Breast epithelium (tissue), 4 donors: ENCODE measurements at regions not wholly inside any gene's neighbourhood (a gene's known extent, or its start where the extent isn't known, plus 50 kb on each side); places are given as distances from the start of the nearest gene placed in this dataset.
"Not testable (repeated sequence)": the region's sequence is repeated elsewhere in the genome, so short reads cannot be mapped to it uniquely, and the experiment has no call there.

Experiments used
- DNase-seq, 2 donors: peaks; one replicate each; pipeline ENCODE4 v3.0.0-alpha.2; 2019; ENCODE audit warnings: low spot score in 2 of 2
- H3K27ac ChIP-seq, 2 donors: fragments of 200-600 bp; sonication (generic) in 1 of 2; one replicate each; pipeline ENCODE4 v1.5.1; 2016 to 2019; ENCODE audit warnings: mild to moderate bottlenecking in 1 of 2
- H3K27me3 ChIP-seq, 2 donors: fragments of 200-600 bp; sonication (generic) in 1 of 2; one replicate each; pipeline versions ENCODE4 v1.5.1 to v1.6.0; 2017 to 2019; ENCODE audit warnings: control low read depth in 1 of 2, mild to moderate bottlenecking in 1 of 2
- H3K36me3 ChIP-seq: fragments of 200-600 bp; one replicate; pipeline ENCODE4 v1.5.1; 2019
- H3K4me1 ChIP-seq, 2 donors: fragments of 200-600 bp; sonication (generic); one replicate each; pipeline ENCODE4 v1.5.1; 2016 to 2019; ENCODE audit warnings: control low read depth in 1 of 2
- H3K4me3 ChIP-seq, 3 donors: fragments of 200-600 bp; sonication (generic); 1 replicate in 2 of 3; 2 replicates in 1 of 3; pipeline ENCODE4 v1.5.1; 2016 to 2019; ENCODE audit warnings: mild to moderate bottlenecking in 3 of 3, moderate library complexity in 2 of 3
- H3K9me3 ChIP-seq, 2 donors: fragments of 200-600 bp; sonication (generic) in 1 of 2; one replicate each; pipeline ENCODE4 v1.5.1; 2016 to 2019; ENCODE audit warnings: control low read depth in 1 of 2
- POLR2A ChIP-seq: fragments of 450-650 bp; IDR thresholded peaks from one replicate; pipeline ENCODE4 v1.6.1; 2016; ENCODE audit warnings: antibody characterized with exemption, mild to moderate bottlenecking, moderate library complexity
- POLR2AphosphoS5 ChIP-seq, 3 donors: sonication (generic); formaldehyde crosslinking; IDR thresholded peaks; one replicate each; pipeline ENCODE4 v1.6.1; 2017; ENCODE audit warnings: antibody characterized with exemption in 3 of 3
- intact Hi-C: fragments of 100-400 bp; cut with DNase I; formaldehyde crosslinking; loops from one replicate; pipeline ENCODE4 v1.15.1; 2023; ENCODE audit warnings: low total_unique reads
- TF ChIP-seq, protein P1 (sequence below), 3 donors: fragments of 450-650 bp; IDR thresholded peaks; one replicate each; pipeline ENCODE4 v1.5.1; 2016 to 2017; ENCODE audit warnings: antibody characterized with exemption in 3 of 3, mild to moderate bottlenecking in 3 of 3, moderate library complexity in 3 of 3

DNA sequence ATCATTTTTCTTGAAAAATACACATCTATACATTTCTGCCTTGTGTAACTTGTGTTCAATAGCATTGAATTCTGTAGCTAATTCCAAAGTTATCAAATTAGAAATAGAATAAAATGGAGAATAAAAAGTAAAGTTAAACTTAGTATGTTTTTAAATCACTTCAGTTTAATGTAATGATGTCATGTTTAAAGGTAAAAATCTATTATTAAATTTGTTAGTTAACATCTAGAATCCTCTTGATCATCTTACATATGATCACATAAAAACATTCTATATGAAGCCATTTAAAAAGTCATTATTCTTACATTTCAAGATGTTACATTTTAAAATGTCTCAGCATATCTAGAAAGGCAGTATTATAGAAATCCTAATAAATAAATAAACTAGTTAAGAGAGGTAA is 1163.2 kb downstream of the PLA2G4A start:
- TF ChIP-seq, protein P1, sequence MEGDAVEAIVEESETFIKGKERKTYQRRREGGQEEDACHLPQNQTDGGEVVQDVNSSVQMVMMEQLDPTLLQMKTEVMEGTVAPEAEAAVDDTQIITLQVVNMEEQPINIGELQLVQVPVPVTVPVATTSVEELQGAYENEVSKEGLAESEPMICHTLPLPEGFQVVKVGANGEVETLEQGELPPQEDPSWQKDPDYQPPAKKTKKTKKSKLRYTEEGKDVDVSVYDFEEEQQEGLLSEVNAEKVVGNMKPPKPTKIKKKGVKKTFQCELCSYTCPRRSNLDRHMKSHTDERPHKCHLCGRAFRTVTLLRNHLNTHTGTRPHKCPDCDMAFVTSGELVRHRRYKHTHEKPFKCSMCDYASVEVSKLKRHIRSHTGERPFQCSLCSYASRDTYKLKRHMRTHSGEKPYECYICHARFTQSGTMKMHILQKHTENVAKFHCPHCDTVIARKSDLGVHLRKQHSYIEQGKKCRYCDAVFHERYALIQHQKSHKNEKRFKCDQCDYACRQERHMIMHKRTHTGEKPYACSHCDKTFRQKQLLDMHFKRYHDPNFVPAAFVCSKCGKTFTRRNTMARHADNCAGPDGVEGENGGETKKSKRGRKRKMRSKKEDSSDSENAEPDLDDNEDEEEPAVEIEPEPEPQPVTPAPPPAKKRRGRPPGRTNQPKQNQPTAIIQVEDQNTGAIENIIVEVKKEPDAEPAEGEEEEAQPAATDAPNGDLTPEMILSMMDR (IDR thresholded peaks at IDR 0.05), result no peak
- TF ChIP-seq POLR2AphosphoS5 (IDR thresholded peaks at IDR 0.05) (no peak), POLR2A (no peak)
- no peaks in the 10 kb centered on the region for H3K9me3 ChIP-seq

GRCh38 chr1:187996780-187997179 is 1168.0 kb downstream of the PLA2G4A start:
- no peak for DNase-seq
- H3K4me1 ChIP-seq, result no peaks in the 10 kb centered on the region
- intact Hi-C loops, result no loop called here
- H3K27ac ChIP-seq, result no peak overlapping the region
- no peak overlapping the region for H3K4me3 ChIP-seq
- H3K36me3 ChIP-seq, result no peaks in the 10 kb centered on the region
- TF ChIP-seq POLR2A, result no peak
- no peaks in the 10 kb centered on the region for H3K27me3 ChIP-seq
- H3K9me3 ChIP-seq, result no peaks in the 10 kb centered on the region

More for the DNA sequence above, 1163.2 kb downstream of the PLA2G4A start:
- intact Hi-C loops, result no loop called here
- Histone ChIP-seq H3K4me3 (no peak overlapping the region), H3K27me3 (no peaks in the 10 kb centered on the region), H3K36me3 (no peaks in the 10 kb centered on the region), H3K4me1 (no peaks in the 10 kb centered on the region), H3K27ac (no peak overlapping the region)
- no peak for DNase-seq

DNA sequence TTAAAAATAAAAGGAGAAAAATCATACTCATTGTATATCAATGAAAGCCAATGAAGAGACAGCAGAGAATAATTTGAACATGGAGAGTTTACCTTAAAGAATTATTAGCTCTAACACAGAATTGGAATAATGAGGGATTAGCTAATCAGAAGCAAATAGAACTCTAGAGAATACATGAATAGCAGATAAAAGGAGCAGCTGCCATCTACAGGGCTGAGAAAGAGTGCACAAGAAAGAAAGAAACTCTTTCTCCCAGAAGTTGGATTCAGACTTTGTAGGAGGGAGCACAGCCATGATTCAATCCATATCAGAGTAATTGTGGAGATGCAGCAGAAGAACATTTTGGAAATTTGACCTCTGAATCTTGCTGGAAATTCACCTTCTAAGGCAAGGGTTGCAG is 1171.2 kb downstream of the PLA2G4A start:
- no peak overlapping the region for H3K4me3 ChIP-seq
- H3K4me1 ChIP-seq, result no peaks in the 10 kb centered on the region
- intact Hi-C loops, result no loop called here
- no peak for DNase-seq
- H3K36me3 ChIP-seq, result no peaks in the 10 kb centered on the region
- no peak overlapping the region for H3K27ac ChIP-seq
- no peaks in the 10 kb centered on the region for H3K27me3 ChIP-seq
- H3K9me3 ChIP-seq, result peaks cover 0 to 10% of the 10 kb centered on the region in 2 donors
- TF ChIP-seq POLR2A (no peak), POLR2AphosphoS5 (IDR thresholded peaks at IDR 0.05) (no peak)
- TF ChIP-seq, protein P1 (IDR thresholded peaks at IDR 0.05), result no peak

GRCh38 chr1:188003687-188004086 is 1174.9 kb downstream of the PLA2G4A start:
- H3K27me3 ChIP-seq, H3K36me3 ChIP-seq, intact Hi-C loops, H3K27ac ChIP-seq, H3K4me3 ChIP-seq, H3K4me1 ChIP-seq, DNase-seq: not testable (repeated sequence)
- H3K9me3 ChIP-seq, result peaks cover 0 to 10% of the 10 kb centered on the region in 2 donors

DNA sequence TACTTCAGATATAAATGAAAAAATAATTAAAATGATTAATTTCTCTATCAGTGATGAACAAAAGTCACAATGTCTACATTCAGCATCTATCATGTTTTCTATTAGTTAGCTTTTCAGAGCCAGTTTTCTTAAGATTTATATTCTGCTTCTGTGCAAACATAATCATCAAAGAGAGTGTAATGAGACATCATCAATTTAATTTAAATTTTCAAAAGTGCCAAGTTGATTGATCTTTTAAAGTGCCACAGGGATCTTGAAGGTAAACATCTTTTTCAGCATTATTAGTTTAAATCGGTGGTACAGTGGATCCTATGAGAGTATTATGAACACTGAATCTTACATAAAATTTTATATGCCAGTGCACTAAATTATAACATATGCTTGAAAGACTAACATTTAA is 1176.1 kb downstream of the PLA2G4A start:
- H3K27me3 ChIP-seq, result no peaks in the 10 kb centered on the region
- H3K9me3 ChIP-seq, result peaks cover 0 to 10% of the 10 kb centered on the region in 2 donors
- no peak overlapping the region for H3K27ac ChIP-seq
- no peak overlapping the region for H3K4me3 ChIP-seq
- no peaks in the 10 kb centered on the region for H3K4me1 ChIP-seq
- DNase-seq, result no peak
- no peak for TF ChIP-seq POLR2AphosphoS5 (IDR thresholded peaks at IDR 0.05)
- TF ChIP-seq, protein P1 (IDR thresholded peaks at IDR 0.05), result no peak
- H3K36me3 ChIP-seq, result no peaks in the 10 kb centered on the region
- intact Hi-C loops, result no loop called here

GRCh38 chr1:188006354-188006753 is 1177.6 kb downstream of the PLA2G4A start:
- Histone ChIP-seq H3K9me3 (peaks cover 0 to 10% of the 10 kb centered on the region in 2 donors), H3K27me3 (no peaks in the 10 kb centered on the region), H3K36me3 (no peaks in the 10 kb centered on the region), H3K4me3 (no peak overlapping the region), H3K4me1 (no peaks in the 10 kb centered on the region), H3K27ac (no peak overlapping the region)
- no peak for DNase-seq
- intact Hi-C loops, result no loop called here
- TF ChIP-seq, protein P1 (IDR thresholded peaks at IDR 0.05), result no peak
- TF ChIP-seq POLR2A (no peak), POLR2AphosphoS5 (IDR thresholded peaks at IDR 0.05) (no peak)

GRCh38 chr1:188013222-188013849 is 1184.6 kb downstream of the PLA2G4A start:
- H3K4me1 ChIP-seq, H3K4me3 ChIP-seq, DNase-seq, H3K36me3 ChIP-seq, H3K9me3 ChIP-seq, intact Hi-C loops, H3K27ac ChIP-seq, H3K27me3 ChIP-seq: not testable (repeated sequence)
